Effector memory CD8-positive, alpha-beta T cell (primary cell): ENCODE measurements at regions not wholly inside any gene's neighbourhood (a gene's known extent, or its start where the extent isn't known, plus 50 kb on each side); places are given as distances from the start of the nearest gene placed in this dataset.
A peak's percentile ranks its signal among the peaks of the same experiment; 100 is the strongest.
"Not testable (repeated sequence)": the region's sequence is repeated elsewhere in the genome, so short reads cannot be mapped to it uniquely, and the experiment has no call there.

Experiments used
- ATAC-seq: fragments of 150-1000 bp; cut with Tn5 transposase; replicated peaks from 2 replicates; pipeline ENCODE4 v1.10.0; 2021; ENCODE audit warnings: mild to moderate bottlenecking, moderate library complexity
- DNase-seq, 3 experiments: peaks; one replicate each; pipeline ENCODE4 v3.0.0; 2021
- H3K27ac Mint-ChIP-seq, 2 donors: one replicate each; pipeline ENCODE4 v1.8.0; 2022; ENCODE audit warnings: mild to moderate bottlenecking in 2 of 2, mixed read lengths in 2 of 2, moderate library complexity in 2 of 2
- H3K27me3 Mint-ChIP-seq, 2 donors: one replicate each; pipeline ENCODE4 v1.8.0; 2022; ENCODE audit warnings: mixed read lengths in 2 of 2
- H3K36me3 Mint-ChIP-seq: one replicate; pipeline ENCODE4 v1.8.0; 2022; ENCODE audit warnings: mild to moderate bottlenecking, moderate library complexity, mixed read lengths; ENCODE audit not compliant: insufficient read depth
- H3K4me1 Mint-ChIP-seq, 2 donors: one replicate each; pipeline ENCODE4 v1.8.0; 2022; ENCODE audit warnings: low read depth in 2 of 2, mixed read lengths in 2 of 2
- H3K4me3 Mint-ChIP-seq, 2 donors: one replicate each; pipeline ENCODE4 v1.8.0; 2022; ENCODE audit warnings: mild to moderate bottlenecking in 2 of 2, mixed read lengths in 2 of 2, moderate library complexity in 2 of 2
- H3K9me3 Mint-ChIP-seq, 2 donors: one replicate each; pipeline ENCODE4 v1.8.0; 2022; ENCODE audit warnings: mixed read lengths in 2 of 2

DNA sequence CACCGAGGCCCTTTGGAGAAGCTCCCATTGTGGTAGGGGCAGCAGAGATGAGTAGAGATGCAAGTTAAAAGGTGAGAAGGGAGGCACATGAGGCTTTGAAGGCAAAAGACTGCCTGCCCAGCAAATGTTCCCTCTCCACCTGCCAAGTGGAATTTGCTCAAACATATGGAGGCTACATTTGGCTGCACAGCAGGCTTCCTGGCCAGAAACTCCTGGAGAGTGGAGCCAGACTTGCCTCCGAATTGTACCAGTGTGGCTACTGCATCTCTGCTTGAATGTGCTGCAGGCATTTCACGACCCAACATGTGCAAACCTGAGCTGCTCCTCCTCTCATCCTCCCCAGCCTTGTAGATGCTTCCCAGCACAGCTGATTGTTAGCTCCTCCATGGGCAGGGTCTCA is 229.2 kb downstream of the ZNF621 start:
- Mint-ChIP-seq H3K27me3 (peaks cover 29 to 31% of the 10 kb centered on the region in 2 donors), H3K9me3 (peaks cover 0 to 2% of the 10 kb centered on the region in 2 donors), H3K27ac (no peak overlapping the region), H3K36me3 (no peaks in the 10 kb centered on the region), H3K4me3 (no peak overlapping the region), H3K4me1 (no peaks in the 10 kb centered on the region)
- DNase-seq (no peak), ATAC-seq (no peak)

DNA sequence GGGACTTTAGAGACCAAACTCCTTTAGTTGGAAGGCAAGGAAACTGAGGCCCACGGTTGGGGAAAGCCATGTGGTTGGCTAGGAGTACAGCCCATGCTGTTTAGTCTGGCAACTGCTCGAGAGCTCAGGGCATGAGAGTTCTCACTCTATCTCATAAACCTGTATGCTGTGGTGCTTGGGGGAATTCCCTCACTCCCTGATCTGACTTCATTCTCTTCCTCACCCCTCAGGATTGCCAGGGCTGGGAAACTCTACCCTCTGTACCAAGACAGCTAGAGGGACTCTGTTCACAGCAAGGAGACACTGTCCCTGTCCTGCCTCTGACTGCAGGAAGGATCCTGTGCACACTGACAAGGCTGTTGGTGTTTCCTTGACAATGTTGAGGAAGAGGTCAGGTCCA is 230.2 kb downstream of the ZNF621 start:
- ATAC-seq (no peak), DNase-seq (no peak)
- Mint-ChIP-seq H3K9me3 (peaks cover 0 to 2% of the 10 kb centered on the region in 2 donors), H3K27me3 (peaks cover 23 to 25% of the 10 kb centered on the region in 2 donors), H3K4me1 (no peaks in the 10 kb centered on the region), H3K4me3 (no peak overlapping the region), H3K36me3 (no peaks in the 10 kb centered on the region), H3K27ac (no peak overlapping the region)

GRCh38 chr3:40756500-40756899 is 231.7 kb downstream of the ZNF621 start:
- no peaks in the 10 kb centered on the region for H3K36me3 Mint-ChIP-seq
- H3K27ac Mint-ChIP-seq: peak overlapping the region in 1 of 2 donors; percentile 7
- DNase-seq: no peak
- no peaks in the 10 kb centered on the region for H3K4me1 Mint-ChIP-seq
- no peak for ATAC-seq
- H3K9me3 Mint-ChIP-seq: peaks cover 0 to 2% of the 10 kb centered on the region in 2 donors
- peaks cover 20 to 22% of the 10 kb centered on the region in 2 donors for H3K27me3 Mint-ChIP-seq
- no peak overlapping the region for H3K4me3 Mint-ChIP-seq

GRCh38 chr3:40762771-40763170 is 238.0 kb downstream of the ZNF621 start:
- not testable (repeated sequence) for H3K36me3 Mint-ChIP-seq, H3K4me3 Mint-ChIP-seq, H3K4me1 Mint-ChIP-seq, H3K9me3 Mint-ChIP-seq, H3K27ac Mint-ChIP-seq, ATAC-seq, DNase-seq
- peaks cover 4 to 14% of the 10 kb centered on the region in 2 donors for H3K27me3 Mint-ChIP-seq

GRCh38 chr3:40763807-40764206 is 239.0 kb downstream of the ZNF621 start:
- H3K27ac Mint-ChIP-seq: no peak overlapping the region
- ATAC-seq: no peak
- H3K36me3 Mint-ChIP-seq: no peaks in the 10 kb centered on the region

GRCh38 chr3:40764747-40765146 is 240.0 kb downstream of the ZNF621 start:
- no peaks in the 10 kb centered on the region for H3K9me3 Mint-ChIP-seq
- no peak for DNase-seq
- H3K4me3 Mint-ChIP-seq: no peak overlapping the region
- H3K27me3 Mint-ChIP-seq: peaks cover 4 to 13% of the 10 kb centered on the region in 2 donors
- ATAC-seq: no peak
- H3K4me1 Mint-ChIP-seq: no peaks in the 10 kb centered on the region
- no peaks in the 10 kb centered on the region for H3K36me3 Mint-ChIP-seq
- H3K27ac Mint-ChIP-seq: no peak overlapping the region

More at GRCh38 chr3:40763807-40764206, 239.0 kb downstream of the ZNF621 start:
- no peak for DNase-seq
- Mint-ChIP-seq H3K27me3 (peaks cover 4 to 13% of the 10 kb centered on the region in 2 donors), H3K9me3 (no peaks in the 10 kb centered on the region), H3K4me1 (no peaks in the 10 kb centered on the region), H3K4me3 (no peak overlapping the region)

- no peak for ATAC-seq
- no peaks in the 10 kb centered on the region for H3K4me1 Mint-ChIP-seq
- DNase-seq: no peak
- peaks cover 4 to 17% of the 10 kb centered on the region in 2 donors for H3K27me3 Mint-ChIP-seq
- no peaks in the 10 kb centered on the region for H3K9me3 Mint-ChIP-seq
- H3K4me3 Mint-ChIP-seq: no peak overlapping the region
- no peak overlapping the region for H3K27ac Mint-ChIP-seq
- no peaks in the 10 kb centered on the region for H3K36me3 Mint-ChIP-seq
These were observed 241.1 kb downstream of the ZNF621 start for GRCh38 chr3:40765884-40766283.

DNA sequence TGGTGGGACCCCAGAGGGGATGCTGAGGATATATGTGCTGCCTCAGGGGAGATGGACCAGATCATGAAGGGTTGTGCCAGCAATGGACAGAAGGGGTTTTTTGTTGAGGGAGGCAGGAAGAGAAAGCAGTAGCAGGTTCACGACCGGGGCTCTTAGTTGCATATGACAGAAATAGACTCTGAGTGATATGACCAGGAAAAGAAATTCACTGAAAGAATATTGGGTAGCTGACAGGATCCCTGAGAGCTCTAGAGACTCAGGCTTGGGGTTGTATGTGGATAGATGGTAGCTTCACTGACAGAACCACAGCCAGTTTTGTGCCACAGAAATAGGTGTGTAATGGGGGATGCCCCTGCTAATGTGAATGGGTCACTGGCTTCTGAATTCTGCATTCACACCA is 241.6 kb downstream of the ZNF621 start:
- peaks cover 4 to 21% of the 10 kb centered on the region in 2 donors for H3K27me3 Mint-ChIP-seq
- no peak overlapping the region for H3K4me3 Mint-ChIP-seq
- H3K4me1 Mint-ChIP-seq: no peaks in the 10 kb centered on the region
- DNase-seq (no peak), ATAC-seq (no peak)
- H3K27ac Mint-ChIP-seq: no peak overlapping the region
- H3K9me3 Mint-ChIP-seq: no peaks in the 10 kb centered on the region
- no peaks in the 10 kb centered on the region for H3K36me3 Mint-ChIP-seq

DNA sequence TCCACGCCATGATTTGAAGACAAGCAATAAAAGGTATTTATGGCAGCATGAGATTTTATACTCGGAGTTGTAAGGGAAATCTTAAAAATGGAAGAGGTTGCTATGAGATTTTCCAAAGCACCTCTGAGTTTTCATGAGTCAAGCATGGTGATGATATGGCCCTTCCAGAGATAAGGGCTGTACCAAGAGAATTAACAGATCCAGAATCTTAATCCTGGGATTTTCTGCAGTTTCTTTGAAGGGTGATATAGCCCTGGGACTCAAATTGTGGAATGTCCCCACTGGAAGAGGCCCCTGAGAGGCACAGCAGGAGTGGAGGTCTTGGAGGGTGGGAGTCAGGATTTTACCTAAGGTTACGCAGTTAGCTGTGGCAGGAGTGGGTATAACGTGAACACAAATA is 243.3 kb downstream of the ZNF621 start:
- peaks cover 0 to 21% of the 10 kb centered on the region in 2 donors for H3K27me3 Mint-ChIP-seq
- H3K4me1 Mint-ChIP-seq: no peaks in the 10 kb centered on the region
- H3K36me3 Mint-ChIP-seq: no peaks in the 10 kb centered on the region
- no peak overlapping the region for H3K4me3 Mint-ChIP-seq
- H3K27ac Mint-ChIP-seq: no peak overlapping the region
- DNase-seq: no peak
- no peaks in the 10 kb centered on the region for H3K9me3 Mint-ChIP-seq
- ATAC-seq: no peak

DNA sequence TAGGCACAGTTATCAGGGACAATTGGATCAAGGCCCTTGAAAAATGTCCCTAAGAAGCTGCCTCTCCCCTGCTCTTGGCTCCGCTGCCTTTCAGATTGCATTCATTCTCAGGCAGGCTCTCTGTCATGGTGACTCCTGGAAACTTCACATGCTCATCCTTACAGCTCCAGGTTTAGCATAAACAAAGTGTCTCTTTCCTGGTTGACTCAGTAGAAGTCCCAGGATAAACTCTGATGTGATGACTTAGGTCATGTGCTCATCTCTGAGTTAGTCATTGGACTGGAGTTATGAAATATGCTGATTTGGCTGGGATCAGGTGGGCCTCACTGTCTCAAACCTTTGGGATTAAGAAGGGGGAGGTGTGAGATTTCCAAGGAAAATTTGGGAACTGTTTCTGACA is 243.8 kb downstream of the ZNF621 start:
- Mint-ChIP-seq H3K9me3 (no peaks in the 10 kb centered on the region), H3K36me3 (no peaks in the 10 kb centered on the region), H3K27ac (no peak overlapping the region), H3K27me3 (peaks cover 0 to 21% of the 10 kb centered on the region in 2 donors), H3K4me1 (no peaks in the 10 kb centered on the region), H3K4me3 (no peak overlapping the region)
- ATAC-seq (no peak), DNase-seq (no peak)

DNA sequence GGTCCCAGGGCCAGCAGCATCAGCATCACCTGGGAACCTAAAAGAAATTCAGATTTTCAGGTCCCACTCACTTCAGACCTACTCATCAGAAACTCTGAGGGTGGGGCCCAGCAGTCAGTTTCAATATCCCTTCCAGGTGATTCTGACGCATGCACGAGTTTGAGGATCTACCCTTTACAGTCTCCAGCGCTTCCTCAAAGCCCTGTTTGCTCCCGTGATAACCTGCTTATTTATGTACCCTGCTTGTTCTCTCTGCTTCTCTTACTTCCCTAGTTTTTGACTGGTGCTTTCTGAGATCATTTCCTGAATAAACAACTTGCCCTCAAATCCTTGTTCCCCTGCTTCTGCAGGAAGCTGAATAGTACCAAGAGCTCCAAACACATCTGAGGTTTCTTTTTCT is 245.3 kb downstream of the ZNF621 start:
- H3K4me3 Mint-ChIP-seq: no peak overlapping the region
- no peaks in the 10 kb centered on the region for H3K36me3 Mint-ChIP-seq

GRCh38 chr3:40771112-40771511 is 246.4 kb downstream of the ZNF621 start:
- Mint-ChIP-seq H3K27me3 (peaks cover 7 to 24% of the 10 kb centered on the region in 2 donors), H3K9me3 (no peaks in the 10 kb centered on the region), H3K27ac (no peak overlapping the region), H3K36me3 (no peaks in the 10 kb centered on the region), H3K4me3 (no peak overlapping the region), H3K4me1 (no peaks in the 10 kb centered on the region)
- ATAC-seq (no peak), DNase-seq (no peak)

More for the DNA sequence above, 245.3 kb downstream of the ZNF621 start:
- no peak overlapping the region for H3K27ac Mint-ChIP-seq
- H3K27me3 Mint-ChIP-seq: peaks cover 0 to 28% of the 10 kb centered on the region in 2 donors
- ATAC-seq (no peak), DNase-seq (no peak)
- no peaks in the 10 kb centered on the region for H3K9me3 Mint-ChIP-seq
- H3K4me1 Mint-ChIP-seq: no peaks in the 10 kb centered on the region

DNA sequence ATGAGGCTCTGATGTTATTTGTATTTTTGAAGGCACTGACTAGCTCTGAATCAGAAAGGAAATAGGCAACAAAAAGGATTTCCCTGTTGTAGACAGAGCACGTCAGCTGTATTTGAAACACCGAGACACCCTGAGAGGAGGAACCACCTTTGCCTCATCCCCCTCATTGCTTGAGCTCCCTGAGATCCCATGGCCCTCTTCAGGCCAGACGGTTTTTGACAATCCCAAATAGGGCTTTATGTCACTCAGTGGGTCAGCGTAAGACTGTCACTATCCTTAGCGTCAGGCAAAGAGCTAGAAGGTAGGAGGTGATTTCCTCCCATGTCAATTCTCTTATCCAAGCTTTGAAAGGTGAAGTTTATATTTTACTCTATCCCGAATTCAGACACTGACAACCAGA is 254.3 kb downstream of the ZNF621 start:
- Mint-ChIP-seq H3K27me3 (peaks cover 18 to 38% of the 10 kb centered on the region in 2 donors), H3K4me1 (no peaks in the 10 kb centered on the region), H3K4me3 (no peak overlapping the region), H3K9me3 (no peaks in the 10 kb centered on the region), H3K27ac (no peak overlapping the region), H3K36me3 (no peaks in the 10 kb centered on the region)
- DNase-seq (no peak), ATAC-seq (no peak)

GRCh38 chr3:40780291-40780924 is 255.6 kb downstream of the ZNF621 start:
- H3K27me3 Mint-ChIP-seq: peaks cover 25 to 33% of the 10 kb centered on the region in 2 donors
- H3K4me1 Mint-ChIP-seq: no peaks in the 10 kb centered on the region
- no peaks in the 10 kb centered on the region for H3K9me3 Mint-ChIP-seq
- no peak overlapping the region for H3K4me3 Mint-ChIP-seq
- no peak overlapping the region for H3K27ac Mint-ChIP-seq
- no peaks in the 10 kb centered on the region for H3K36me3 Mint-ChIP-seq
- ATAC-seq: no peak
- no peak for DNase-seq
